A549 (cell line): ENCODE measurements at regions not wholly inside any gene's neighbourhood (a gene's known extent, or its start where the extent isn't known, plus 50 kb on each side); places are given as distances from the start of the nearest gene placed in this dataset.

ENCODE experiments used
- FOSB ChIP-seq: fragments of 250-450 bp; sonication (Bioruptor Pico); IDR thresholded peaks from 2 replicates; pipeline ENCODE4 v1.5.0; 2020; ENCODE audit warnings: mild to moderate bottlenecking, moderate library complexity
- POLR2A ChIP-seq: IDR thresholded peaks from 2 replicates; pipeline ENCODE4 v1.6.1; 2012; ENCODE audit warnings: mild to moderate bottlenecking, low read length
- TF ChIP-seq, protein P1 (sequence below): fragments of >200 bp; sonication (Bioruptor Twin); formaldehyde crosslinking; IDR thresholded peaks from 3 replicates; pipeline ENCODE4 v1.5.1; 2016
- TF ChIP-seq, protein P2 (sequence below): fragments of 450-650 bp; IDR thresholded peaks from 2 replicates; pipeline ENCODE4 v1.6.1; 2014; ENCODE audit warnings: antibody characterized with exemption

DNA sequence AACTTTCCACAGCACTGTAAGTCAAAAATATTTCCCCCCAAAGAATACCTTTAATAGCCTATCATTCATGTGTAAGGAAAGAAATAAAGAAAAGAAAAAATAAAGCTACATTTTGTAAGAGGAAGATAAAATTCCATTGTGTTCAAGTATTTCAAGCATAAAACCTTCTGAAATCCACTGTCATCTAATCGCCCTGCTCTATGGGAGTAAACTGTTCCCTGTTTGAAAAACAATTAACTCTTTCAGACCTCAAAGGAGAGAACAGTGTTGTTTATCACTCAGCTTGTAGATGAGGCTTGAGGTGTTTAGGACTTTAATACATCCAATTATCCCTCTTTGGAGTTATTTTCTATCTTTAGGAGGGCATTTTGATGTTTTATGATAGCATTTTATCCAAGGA is 112.2 kb upstream of the REG3G start:
- TF ChIP-seq FOSB (CRISPR knock-in tag) (no peak), POLR2A (no peak)
- TF ChIP-seq, protein P1, sequence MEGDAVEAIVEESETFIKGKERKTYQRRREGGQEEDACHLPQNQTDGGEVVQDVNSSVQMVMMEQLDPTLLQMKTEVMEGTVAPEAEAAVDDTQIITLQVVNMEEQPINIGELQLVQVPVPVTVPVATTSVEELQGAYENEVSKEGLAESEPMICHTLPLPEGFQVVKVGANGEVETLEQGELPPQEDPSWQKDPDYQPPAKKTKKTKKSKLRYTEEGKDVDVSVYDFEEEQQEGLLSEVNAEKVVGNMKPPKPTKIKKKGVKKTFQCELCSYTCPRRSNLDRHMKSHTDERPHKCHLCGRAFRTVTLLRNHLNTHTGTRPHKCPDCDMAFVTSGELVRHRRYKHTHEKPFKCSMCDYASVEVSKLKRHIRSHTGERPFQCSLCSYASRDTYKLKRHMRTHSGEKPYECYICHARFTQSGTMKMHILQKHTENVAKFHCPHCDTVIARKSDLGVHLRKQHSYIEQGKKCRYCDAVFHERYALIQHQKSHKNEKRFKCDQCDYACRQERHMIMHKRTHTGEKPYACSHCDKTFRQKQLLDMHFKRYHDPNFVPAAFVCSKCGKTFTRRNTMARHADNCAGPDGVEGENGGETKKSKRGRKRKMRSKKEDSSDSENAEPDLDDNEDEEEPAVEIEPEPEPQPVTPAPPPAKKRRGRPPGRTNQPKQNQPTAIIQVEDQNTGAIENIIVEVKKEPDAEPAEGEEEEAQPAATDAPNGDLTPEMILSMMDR: no peak
- TF ChIP-seq, protein P2, sequence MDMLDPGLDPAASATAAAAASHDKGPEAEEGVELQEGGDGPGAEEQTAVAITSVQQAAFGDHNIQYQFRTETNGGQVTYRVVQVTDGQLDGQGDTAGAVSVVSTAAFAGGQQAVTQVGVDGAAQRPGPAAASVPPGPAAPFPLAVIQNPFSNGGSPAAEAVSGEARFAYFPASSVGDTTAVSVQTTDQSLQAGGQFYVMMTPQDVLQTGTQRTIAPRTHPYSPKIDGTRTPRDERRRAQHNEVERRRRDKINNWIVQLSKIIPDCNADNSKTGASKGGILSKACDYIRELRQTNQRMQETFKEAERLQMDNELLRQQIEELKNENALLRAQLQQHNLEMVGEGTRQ: no peak
